ENCODE measurements at regions not wholly inside any gene's neighbourhood (a gene's known extent, or its start where the extent isn't known, plus 50 kb on each side); places are given as distances from the start of the nearest gene placed in this dataset.

GRCh38 chr14:43165651-43166050, 1341.4 kb downstream of the FSCB start:
- no peaks in the 10 kb centered on the region for H3K36me3 ChIP-seq (ENCODE audit: control insufficient read depth, low read length)
- H3K9me3 ChIP-seq (ENCODE audit: control insufficient read depth, insufficient read depth, low read length) = no peaks in the 10 kb centered on the region
- H3F3A ChIP-seq (ENCODE audit: control insufficient read depth, insufficient read depth) = no peaks in the 10 kb centered on the region
- H3K4me2 ChIP-seq (ENCODE audit: low read length) = no peak overlapping the region
- H3K27ac ChIP-seq (ENCODE audit: low read depth, low read length) = no peak overlapping the region
- no peak overlapping the region for H3K4me3 ChIP-seq (ENCODE audit: low read length)
- no peaks in the 10 kb centered on the region for H3K4me1 ChIP-seq (ENCODE audit: control insufficient read depth, low read length)
- TF ChIP-seq EZH2phosphoT487 (IDR thresholded peaks at IDR 0.05; ENCODE audit: borderline replicate concordance, low read length) (no peak), CTCF (IDR thresholded peaks at IDR 0.05; ENCODE audit: low read depth, low read length, poor library complexity, severe bottlenecking) (no peak)
- no peaks in the 10 kb centered on the region for H3K79me2 ChIP-seq (ENCODE audit: control insufficient read depth, low read length)
- no peaks in the 10 kb centered on the region for H3K9me2 ChIP-seq (replicated peaks; ENCODE audit: control insufficient read depth, low read length)
- no peaks in the 10 kb centered on the region for H3K27me3 ChIP-seq (ENCODE audit: control insufficient read depth, low read length)
- H4K20me1 ChIP-seq (ENCODE audit: control insufficient read depth, insufficient read depth, low read depth, low read length) = no peaks in the 10 kb centered on the region

GRCh38 chr14:43161477-43161876, 1345.6 kb downstream of the FSCB start:
- Histone ChIP-seq H3K4me1 (ENCODE audit: control insufficient read depth, low read length) (no peaks in the 10 kb centered on the region), H3K4me2 (ENCODE audit: low read length) (no peak overlapping the region), H3K9me3 (ENCODE audit: control insufficient read depth, insufficient read depth, low read length) (no peaks in the 10 kb centered on the region), H3K4me3 (ENCODE audit: low read length) (no peak overlapping the region), H3K27ac (ENCODE audit: low read depth, low read length) (no peak overlapping the region), H3F3A (ENCODE audit: control insufficient read depth, insufficient read depth) (no peaks in the 10 kb centered on the region), H3K9me2 (replicated peaks; ENCODE audit: control insufficient read depth, low read length) (no peaks in the 10 kb centered on the region), H3K36me3 (ENCODE audit: control insufficient read depth, low read length) (no peaks in the 10 kb centered on the region), H3K79me2 (ENCODE audit: control insufficient read depth, low read length) (no peaks in the 10 kb centered on the region), H3K27me3 (ENCODE audit: control insufficient read depth, low read length) (no peaks in the 10 kb centered on the region), H4K20me1 (ENCODE audit: control insufficient read depth, insufficient read depth, low read depth, low read length) (no peaks in the 10 kb centered on the region)
- TF ChIP-seq EZH2phosphoT487 (IDR thresholded peaks at IDR 0.05; ENCODE audit: borderline replicate concordance, low read length) (no peak), CTCF (IDR thresholded peaks at IDR 0.05; ENCODE audit: low read depth, low read length, poor library complexity, severe bottlenecking) (no peak)

GRCh38 chr14:43157661-43158060, 1349.4 kb downstream of the FSCB start:
- Histone ChIP-seq H4K20me1 (ENCODE audit: control insufficient read depth, insufficient read depth, low read depth, low read length) (no peaks in the 10 kb centered on the region), H3K4me2 (ENCODE audit: low read length) (no peak overlapping the region), H3K4me1 (ENCODE audit: control insufficient read depth, low read length) (no peaks in the 10 kb centered on the region), H3K27ac (ENCODE audit: low read depth, low read length) (no peak overlapping the region), H3F3A (ENCODE audit: control insufficient read depth, insufficient read depth) (no peaks in the 10 kb centered on the region), H3K9me3 (ENCODE audit: control insufficient read depth, insufficient read depth, low read length) (no peaks in the 10 kb centered on the region), H3K9me2 (replicated peaks; ENCODE audit: control insufficient read depth, low read length) (no peaks in the 10 kb centered on the region), H3K36me3 (ENCODE audit: control insufficient read depth, low read length) (no peaks in the 10 kb centered on the region), H3K79me2 (ENCODE audit: control insufficient read depth, low read length) (no peaks in the 10 kb centered on the region), H3K4me3 (ENCODE audit: low read length) (no peak overlapping the region), H3K27me3 (ENCODE audit: control insufficient read depth, low read length) (no peaks in the 10 kb centered on the region)
- TF ChIP-seq CTCF (IDR thresholded peaks at IDR 0.05; ENCODE audit: low read depth, low read length, poor library complexity, severe bottlenecking) (no peak), EZH2phosphoT487 (IDR thresholded peaks at IDR 0.05; ENCODE audit: borderline replicate concordance, low read length) (no peak)

GRCh38 chr14:43155924-43156323, 1351.2 kb downstream of the FSCB start:
- H3K4me2 ChIP-seq (ENCODE audit: low read length) = no peak overlapping the region
- H3K27me3 ChIP-seq (ENCODE audit: control insufficient read depth, low read length) = no peaks in the 10 kb centered on the region
- H4K20me1 ChIP-seq (ENCODE audit: control insufficient read depth, insufficient read depth, low read depth, low read length) = no peaks in the 10 kb centered on the region
- no peaks in the 10 kb centered on the region for H3F3A ChIP-seq (ENCODE audit: control insufficient read depth, insufficient read depth)
- no peaks in the 10 kb centered on the region for H3K4me1 ChIP-seq (ENCODE audit: control insufficient read depth, low read length)
- TF ChIP-seq CTCF (IDR thresholded peaks at IDR 0.05; ENCODE audit: low read depth, low read length, poor library complexity, severe bottlenecking) = no peak
- no peak for TF ChIP-seq EZH2phosphoT487 (IDR thresholded peaks at IDR 0.05; ENCODE audit: borderline replicate concordance, low read length)
- no peak overlapping the region for H3K4me3 ChIP-seq (ENCODE audit: low read length)
- H3K27ac ChIP-seq (ENCODE audit: low read depth, low read length) = no peak overlapping the region
- H3K9me2 ChIP-seq (replicated peaks; ENCODE audit: control insufficient read depth, low read length) = no peaks in the 10 kb centered on the region
- no peaks in the 10 kb centered on the region for H3K9me3 ChIP-seq (ENCODE audit: control insufficient read depth, insufficient read depth, low read length)
- no peaks in the 10 kb centered on the region for H3K79me2 ChIP-seq (ENCODE audit: control insufficient read depth, low read length)
- no peaks in the 10 kb centered on the region for H3K36me3 ChIP-seq (ENCODE audit: control insufficient read depth, low read length)
